Large intestine (tissue), 3 donors: ENCODE measurements at regions not wholly inside any gene's neighbourhood (a gene's known extent, or its start where the extent isn't known, plus 50 kb on each side); places are given as distances from the start of the nearest gene placed in this dataset.
A peak's percentile ranks its signal among the peaks of the same experiment; 100 is the strongest.

Source experiments
- DNase-seq, 2 donors: peaks; one replicate each; pipeline versions ENCODE4 v3.0.0 to v3.0.0-alpha.2; 2013
- H3K27ac ChIP-seq: one replicate; pipeline ENCODE4 v1.5.1; 2013; ENCODE audit warnings: low read length
- H3K27me3 ChIP-seq: 2 replicates; pipeline ENCODE4 v1.6.1; 2013; ENCODE audit warnings: low read length; ENCODE audit not compliant: control insufficient read depth, insufficient read depth
- H3K36me3 ChIP-seq: 2 replicates; pipeline ENCODE4 v1.6.1; 2013; ENCODE audit warnings: low read length; ENCODE audit not compliant: control insufficient read depth, insufficient read depth
- H3K4me1 ChIP-seq: one replicate; pipeline ENCODE4 v1.6.1; 2013; ENCODE audit warnings: low read length; ENCODE audit not compliant: control insufficient read depth, insufficient read depth
- H3K4me3 ChIP-seq: one replicate; pipeline ENCODE4 v1.5.1; 2013; ENCODE audit warnings: low read length
- H3K9me3 ChIP-seq: one replicate; pipeline ENCODE4 v1.6.1; 2013; ENCODE audit warnings: mild to moderate bottlenecking, low read depth, low read length, moderate library complexity; ENCODE audit not compliant: control insufficient read depth
- WGBS: methylation state at CpG from one replicate; pipeline ENCODE4 v1.1.5; 2013; ENCODE audit warnings: low lambda C conversion rate; ENCODE audit not compliant: insufficient coverage; 5-methylcytosine and 5-hydroxymethylcytosine counted together

DNA sequence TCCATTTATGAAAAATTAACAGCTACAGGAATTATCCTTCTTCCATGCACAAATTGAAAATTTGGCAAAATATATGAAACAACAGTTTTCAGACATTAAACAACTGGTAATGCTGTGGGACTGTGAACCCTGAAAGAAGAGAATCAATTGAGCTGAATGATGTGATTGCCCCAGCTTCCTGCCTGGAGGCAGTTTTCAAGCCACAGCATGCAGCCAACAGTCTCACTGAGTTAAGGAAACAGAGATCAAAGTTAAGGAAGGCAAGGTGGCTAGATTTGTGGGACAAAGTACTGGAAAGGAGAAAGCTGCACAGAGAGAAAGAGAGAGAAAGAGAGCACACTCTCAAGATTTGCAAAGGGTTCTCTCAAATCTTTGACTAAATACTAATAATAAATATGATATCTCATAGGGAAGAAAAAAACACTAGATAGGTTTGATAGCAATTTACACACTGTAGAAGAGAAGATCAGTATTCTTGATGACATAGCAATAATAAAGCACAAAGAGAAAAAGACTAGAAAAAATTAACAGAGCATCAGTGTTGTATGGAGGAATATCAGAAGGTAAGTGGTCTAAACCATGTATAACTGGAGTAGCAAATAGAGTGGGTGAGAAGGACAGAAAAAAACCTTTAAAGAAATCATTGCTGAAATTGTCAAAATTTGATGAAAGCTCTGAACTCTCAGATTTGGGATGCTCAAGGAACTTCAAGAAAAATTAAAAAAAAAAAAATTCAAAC lies 70.1 kb upstream of the CNKSR3 start:
- Histone ChIP-seq H3K27me3 (no peaks in the 10 kb centered on the region), H3K36me3 (no peaks in the 10 kb centered on the region), H3K27ac (no peak overlapping the region), H3K4me3 (no peak overlapping the region), H3K9me3 (no peaks in the 10 kb centered on the region), H3K4me1 (peaks cover 3% of the 10 kb centered on the region)
- no peak for DNase-seq

DNA sequence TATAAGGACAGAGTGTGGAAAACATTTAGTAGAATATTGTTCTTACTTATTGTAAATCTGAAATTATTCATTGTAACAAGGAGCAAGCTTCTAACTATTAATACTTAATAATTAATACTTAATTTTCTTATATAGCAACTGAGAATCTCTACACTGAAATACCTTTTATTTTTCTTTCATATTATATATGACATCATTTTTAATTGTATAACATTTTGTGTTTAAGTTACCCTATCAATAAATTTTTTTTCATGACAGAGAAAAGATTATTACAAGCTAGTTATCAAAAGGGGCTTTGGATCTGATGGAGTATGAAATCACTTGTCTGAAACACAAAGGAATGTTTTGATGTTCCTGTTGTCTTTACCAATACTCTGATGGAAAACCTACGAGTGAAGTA lies 72.2 kb upstream of the CNKSR3 start:
- no CpG with 5 or more reads among the region's 1 CpG for WGBS
- Histone ChIP-seq H3K27ac (no peak overlapping the region), H3K4me1 (peaks cover 3% of the 10 kb centered on the region), H3K27me3 (no peaks in the 10 kb centered on the region), H3K36me3 (no peaks in the 10 kb centered on the region), H3K9me3 (no peaks in the 10 kb centered on the region), H3K4me3 (no peak overlapping the region)
- no peak for DNase-seq

DNA sequence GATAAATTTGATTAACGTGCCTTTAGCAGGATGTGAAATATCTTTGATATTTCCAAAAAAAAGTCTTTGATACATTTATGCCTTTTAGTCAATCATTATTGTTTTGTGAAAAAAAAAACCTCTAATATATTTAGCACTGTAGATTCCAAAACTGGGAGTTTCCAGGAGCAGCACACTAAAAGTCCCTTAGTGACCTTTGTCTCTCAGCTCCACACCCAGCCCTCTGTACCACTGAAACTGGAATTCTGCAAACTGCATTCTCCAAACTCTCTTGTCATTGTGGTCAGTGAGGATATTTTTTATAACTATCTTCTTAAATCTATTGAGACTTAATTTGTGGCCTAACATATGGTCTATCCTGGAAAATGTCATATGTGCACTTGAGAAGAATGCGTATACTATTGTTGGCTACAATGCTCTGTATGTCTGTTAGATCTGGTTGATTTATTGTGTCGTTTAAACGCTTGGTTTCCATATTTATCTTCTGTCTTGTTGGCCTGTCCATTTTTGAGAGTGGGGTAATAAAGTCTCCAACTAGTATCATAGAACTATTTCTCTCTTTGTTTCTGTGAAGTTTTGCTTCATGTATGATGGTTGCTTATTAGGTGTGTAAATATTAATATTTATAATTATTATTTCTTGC lies 73.2 kb upstream of the CNKSR3 start:
- no peaks in the 10 kb centered on the region for H3K4me1 ChIP-seq
- H3K36me3 ChIP-seq, result no peaks in the 10 kb centered on the region
- no peaks in the 10 kb centered on the region for H3K9me3 ChIP-seq
- H3K27ac ChIP-seq, result no peak overlapping the region
- DNase-seq, result peak in 1 of 2 donors; percentile 34
- H3K4me3 ChIP-seq, result no peak overlapping the region
- no peaks in the 10 kb centered on the region for H3K27me3 ChIP-seq
- 31% methylated on average over 3 of the region's 4 CpGs for WGBS

DNA sequence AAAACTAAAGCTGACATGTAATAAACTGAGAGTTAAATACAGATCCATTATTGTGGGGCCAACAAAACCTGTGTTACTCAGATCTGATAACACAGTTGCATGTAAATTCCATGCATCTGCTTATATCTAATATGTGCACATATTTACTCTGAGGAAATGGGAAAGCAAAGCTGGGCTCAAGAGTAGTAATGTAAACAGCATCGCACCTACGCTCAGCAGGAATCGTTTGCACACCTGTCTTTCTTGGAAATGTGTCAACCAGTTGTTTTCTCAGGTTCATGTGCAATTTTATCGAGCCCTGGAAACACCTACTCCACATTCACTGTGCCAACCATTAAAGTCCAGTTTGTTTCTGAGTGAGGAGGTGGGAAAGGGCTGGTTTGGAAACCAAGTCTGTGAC lies 80.3 kb upstream of the CNKSR3 start:
- WGBS, result no CpG with 5 or more reads among the region's 4 CpGs
- no peak overlapping the region for H3K4me3 ChIP-seq
- no peak overlapping the region for H3K27ac ChIP-seq
- no peaks in the 10 kb centered on the region for H3K9me3 ChIP-seq
- peaks cover 17% of the 10 kb centered on the region for H3K4me1 ChIP-seq
- peak in 1 of 2 donors; percentile 46 for DNase-seq
- H3K27me3 ChIP-seq, result no peaks in the 10 kb centered on the region
- H3K36me3 ChIP-seq, result no peaks in the 10 kb centered on the region

DNA sequence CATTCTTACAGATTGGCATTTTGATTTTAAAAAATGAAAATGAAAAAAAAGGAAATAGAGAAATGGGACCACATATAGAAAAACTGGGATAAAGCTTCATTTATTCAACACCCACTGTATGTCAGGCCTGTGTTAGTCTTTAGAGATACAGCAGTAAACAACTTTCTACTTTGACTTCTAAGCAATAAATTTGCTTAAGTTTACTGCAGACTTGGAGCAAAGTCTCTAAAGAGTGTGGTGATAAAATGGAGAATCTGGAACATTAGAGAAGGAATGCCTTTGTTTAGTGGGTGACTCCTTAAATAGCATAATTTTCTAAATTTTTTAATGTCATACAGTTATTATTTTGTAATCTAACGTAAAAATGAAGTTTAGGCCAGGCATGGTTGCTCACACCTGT lies 80.7 kb upstream of the CNKSR3 start:
- no peak overlapping the region for H3K27ac ChIP-seq
- DNase-seq, result peak in 1 of 2 donors; percentile 54
- WGBS, result 80% methylated on average over 1 of the region's 1 CpG

DNA sequence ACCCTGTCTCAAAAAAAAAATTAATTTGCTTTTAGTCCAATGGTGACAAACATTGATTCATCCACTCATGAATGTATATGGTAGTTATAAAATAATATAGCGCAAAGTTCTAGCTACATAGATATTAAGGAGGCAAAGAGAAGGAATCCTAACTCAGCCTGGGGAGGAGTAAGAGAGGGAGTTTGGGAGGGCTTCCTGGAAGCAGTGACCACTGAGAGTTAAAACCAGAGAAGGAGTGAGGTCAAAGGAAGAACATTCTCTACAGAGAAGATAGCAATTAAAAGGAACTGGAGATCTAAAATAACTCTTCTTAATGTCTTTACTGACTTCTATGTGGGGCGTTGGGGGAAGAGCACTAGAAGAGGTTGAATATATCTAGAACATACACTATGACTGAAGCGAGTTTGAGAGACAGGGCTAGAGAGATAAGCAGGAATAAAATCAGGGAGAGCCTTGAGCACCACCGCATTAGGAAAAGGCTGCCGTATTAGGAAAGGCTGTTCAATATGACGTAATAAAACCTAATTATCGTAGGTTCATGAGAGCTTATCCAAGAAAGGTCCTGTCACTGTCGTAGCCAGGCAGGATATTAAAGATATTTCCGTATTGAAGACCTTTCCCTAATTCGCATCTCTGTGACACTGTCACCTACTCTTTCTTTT lies 81.8 kb upstream of the CNKSR3 start:
- H3K4me3 ChIP-seq, result no peak overlapping the region
- H3K36me3 ChIP-seq, result no peaks in the 10 kb centered on the region
- H3K9me3 ChIP-seq, result no peaks in the 10 kb centered on the region
- H3K27ac ChIP-seq, result peak overlapping the region; percentile 2
- H3K4me1 ChIP-seq, result peaks cover 17% of the 10 kb centered on the region
- DNase-seq, result no peak
- no peaks in the 10 kb centered on the region for H3K27me3 ChIP-seq
- WGBS, result 90% methylated on average over 2 of the region's 10 CpGs

More for the DNA sequence above, 80.7 kb upstream of the CNKSR3 start:
- Histone ChIP-seq H3K36me3 (no peaks in the 10 kb centered on the region), H3K27me3 (no peaks in the 10 kb centered on the region), H3K4me1 (peaks cover 17% of the 10 kb centered on the region), H3K9me3 (no peaks in the 10 kb centered on the region), H3K4me3 (no peak overlapping the region)

DNA sequence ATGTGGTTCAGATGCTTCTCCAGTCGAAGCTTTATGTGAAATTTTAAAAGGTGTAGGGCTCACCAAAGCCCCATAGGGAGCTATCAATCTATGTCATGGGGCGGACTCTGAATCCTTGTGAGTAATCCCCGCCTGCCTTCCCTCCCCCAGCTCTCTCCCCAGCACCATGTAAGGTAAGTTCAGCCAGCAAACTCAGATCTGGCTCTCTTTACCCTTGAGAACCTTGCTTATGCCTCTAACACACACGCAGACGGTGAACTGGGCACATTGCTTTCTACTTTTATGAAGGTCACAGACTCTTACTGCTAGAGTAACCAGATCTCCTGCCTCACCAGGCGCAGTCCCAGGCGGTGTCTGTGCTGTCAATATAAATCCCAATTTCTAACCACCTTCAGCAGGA lies 82.6 kb upstream of the CNKSR3 start:
- peak in 1 of 2 donors; percentile 44 for DNase-seq

DNA sequence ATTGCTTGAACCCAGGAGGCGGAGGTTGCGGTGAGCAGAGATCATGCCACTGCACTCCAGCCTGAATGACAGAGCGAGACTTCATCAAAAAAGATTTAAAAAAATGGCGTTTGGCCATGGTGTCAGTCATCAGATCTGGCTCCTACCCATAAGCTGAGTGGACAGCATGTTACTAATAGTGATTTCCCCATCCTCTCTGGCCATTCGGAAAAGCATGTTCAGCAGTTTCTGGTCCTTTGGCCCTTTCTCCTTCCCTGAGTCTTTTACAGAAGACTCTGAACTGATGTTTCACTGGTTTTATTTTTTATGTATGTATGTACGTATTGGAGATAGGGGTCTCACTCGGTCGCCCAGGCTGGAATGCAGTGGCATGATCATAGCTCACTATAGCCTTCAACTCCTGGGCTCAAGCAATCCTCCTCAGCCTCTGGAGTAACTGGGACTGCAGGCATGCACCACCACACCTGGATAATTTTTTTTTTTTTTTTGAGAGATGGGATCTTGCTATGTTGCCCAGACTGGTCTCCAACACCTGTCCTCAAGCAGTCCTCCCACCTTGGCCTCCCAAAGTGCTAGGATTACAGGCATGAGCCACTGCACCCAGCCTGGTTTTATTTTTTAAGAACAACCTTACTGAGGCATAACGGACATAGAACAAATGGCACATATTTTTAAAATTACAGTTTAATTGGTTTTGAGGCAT lies 84.2 kb upstream of the CNKSR3 start:
- Histone ChIP-seq H3K36me3 (no peaks in the 10 kb centered on the region), H3K4me1 (peaks cover 17% of the 10 kb centered on the region), H3K4me3 (no peak overlapping the region), H3K27ac (no peak overlapping the region), H3K27me3 (no peaks in the 10 kb centered on the region), H3K9me3 (no peaks in the 10 kb centered on the region)
- 100% methylated on average over 1 of the region's 9 CpGs for WGBS
- no peak for DNase-seq

More for the DNA sequence above, 82.6 kb upstream of the CNKSR3 start:
- H3K27me3 ChIP-seq, result no peaks in the 10 kb centered on the region
- H3K27ac ChIP-seq, result peak overlapping the region; percentile 2
- no peaks in the 10 kb centered on the region for H3K9me3 ChIP-seq
- WGBS, result 80% methylated on average over 1 of the region's 7 CpGs
- H3K36me3 ChIP-seq, result no peaks in the 10 kb centered on the region
- peaks cover 17% of the 10 kb centered on the region for H3K4me1 ChIP-seq
- H3K4me3 ChIP-seq, result no peak overlapping the region

DNA sequence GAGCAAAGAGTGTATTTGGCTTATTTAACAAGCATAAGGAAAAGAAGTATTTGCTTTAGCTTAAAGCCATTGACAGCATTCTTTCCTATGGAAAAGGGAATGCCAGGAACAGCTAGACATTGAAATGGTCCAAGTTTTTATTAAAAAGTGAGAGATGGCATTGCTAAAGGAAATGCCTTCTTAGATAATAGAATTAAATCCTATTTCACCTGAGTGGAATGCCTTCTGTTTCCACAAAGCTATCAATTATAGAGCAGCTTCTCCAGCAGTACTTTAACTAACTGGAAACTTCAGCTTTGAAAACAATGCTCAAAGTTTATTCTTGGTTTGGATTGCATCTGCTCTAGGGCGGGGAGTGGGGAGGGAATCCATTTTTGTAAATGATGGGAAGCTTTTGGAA lies 85.1 kb upstream of the CNKSR3 start:
- no peak overlapping the region for H3K4me3 ChIP-seq
- H3K4me1 ChIP-seq, result peaks cover 17% of the 10 kb centered on the region
- no peak for DNase-seq
- WGBS, result no CpG with 5 or more reads among the region's 1 CpG
- no peaks in the 10 kb centered on the region for H3K9me3 ChIP-seq
- no peaks in the 10 kb centered on the region for H3K27me3 ChIP-seq
- no peak overlapping the region for H3K27ac ChIP-seq
- H3K36me3 ChIP-seq, result no peaks in the 10 kb centered on the region

DNA sequence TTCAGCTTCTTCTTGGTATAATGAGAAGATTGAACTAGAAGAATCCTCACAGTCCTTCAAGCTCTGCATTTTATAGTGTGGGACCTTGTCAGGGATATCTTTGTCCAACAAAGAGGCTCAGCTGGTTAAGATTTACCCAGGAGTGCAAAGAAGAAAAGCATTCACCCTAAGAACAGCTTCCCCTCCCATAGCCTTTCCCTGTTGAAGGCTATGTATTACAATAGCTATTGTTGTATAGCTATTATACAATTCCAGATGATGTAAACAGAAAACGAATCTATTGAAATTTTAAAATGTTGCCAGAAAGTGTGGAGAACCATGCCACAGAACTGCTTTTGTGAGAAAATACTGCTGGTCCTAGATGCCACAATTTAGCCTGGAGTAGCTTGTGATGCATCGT lies 85.5 kb upstream of the CNKSR3 start:
- Histone ChIP-seq H3K27ac (no peak overlapping the region), H3K4me3 (no peak overlapping the region), H3K36me3 (no peaks in the 10 kb centered on the region), H3K9me3 (no peaks in the 10 kb centered on the region), H3K27me3 (no peaks in the 10 kb centered on the region), H3K4me1 (peaks cover 13% of the 10 kb centered on the region)
- WGBS, result no CpG with 5 or more reads among the region's 2 CpGs
- DNase-seq, result no peak
